Fibroblast of mammary gland (primary cell): ENCODE measurements at regions not wholly inside any gene's neighbourhood (a gene's known extent, or its start where the extent isn't known, plus 50 kb on each side); places are given as distances from the start of the nearest gene placed in this dataset.
A peak's percentile ranks its signal among the peaks of the same experiment; 100 is the strongest.

Experiments used
- DNase-seq: peaks from one replicate; pipeline ENCODE4 v3.0.0-alpha.2; 2010; ENCODE audit warnings: low read depth
- H3K4me3 ChIP-seq: 2 replicates; pipeline ENCODE4 v1.5.1; 2011; ENCODE audit warnings: low read depth, mild to moderate bottlenecking, low read length, moderate library complexity; ENCODE audit not compliant: control insufficient read depth
- TF ChIP-seq, protein P1 (sequence below): conservative IDR thresholded peaks from 2 replicates; pipeline ENCODE4 v1.5.1; 2011; ENCODE audit warnings: low read depth, low read length, inconsistent platforms; ENCODE audit not compliant: control insufficient read depth, insufficient read depth

- TF ChIP-seq, protein P1, sequence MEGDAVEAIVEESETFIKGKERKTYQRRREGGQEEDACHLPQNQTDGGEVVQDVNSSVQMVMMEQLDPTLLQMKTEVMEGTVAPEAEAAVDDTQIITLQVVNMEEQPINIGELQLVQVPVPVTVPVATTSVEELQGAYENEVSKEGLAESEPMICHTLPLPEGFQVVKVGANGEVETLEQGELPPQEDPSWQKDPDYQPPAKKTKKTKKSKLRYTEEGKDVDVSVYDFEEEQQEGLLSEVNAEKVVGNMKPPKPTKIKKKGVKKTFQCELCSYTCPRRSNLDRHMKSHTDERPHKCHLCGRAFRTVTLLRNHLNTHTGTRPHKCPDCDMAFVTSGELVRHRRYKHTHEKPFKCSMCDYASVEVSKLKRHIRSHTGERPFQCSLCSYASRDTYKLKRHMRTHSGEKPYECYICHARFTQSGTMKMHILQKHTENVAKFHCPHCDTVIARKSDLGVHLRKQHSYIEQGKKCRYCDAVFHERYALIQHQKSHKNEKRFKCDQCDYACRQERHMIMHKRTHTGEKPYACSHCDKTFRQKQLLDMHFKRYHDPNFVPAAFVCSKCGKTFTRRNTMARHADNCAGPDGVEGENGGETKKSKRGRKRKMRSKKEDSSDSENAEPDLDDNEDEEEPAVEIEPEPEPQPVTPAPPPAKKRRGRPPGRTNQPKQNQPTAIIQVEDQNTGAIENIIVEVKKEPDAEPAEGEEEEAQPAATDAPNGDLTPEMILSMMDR, result no peak
- no peak overlapping the region for H3K4me3 ChIP-seq
- DNase-seq, result no peak
These were observed 216.6 kb upstream of the PWP1 start for GRCh38 chr12:107469011-107469410.

GRCh38 chr12:107470645-107471044 lies 215.0 kb upstream of the PWP1 start:
- DNase-seq, result no peak
- H3K4me3 ChIP-seq, result no peak overlapping the region
- TF ChIP-seq, protein P1, result no peak

DNA sequence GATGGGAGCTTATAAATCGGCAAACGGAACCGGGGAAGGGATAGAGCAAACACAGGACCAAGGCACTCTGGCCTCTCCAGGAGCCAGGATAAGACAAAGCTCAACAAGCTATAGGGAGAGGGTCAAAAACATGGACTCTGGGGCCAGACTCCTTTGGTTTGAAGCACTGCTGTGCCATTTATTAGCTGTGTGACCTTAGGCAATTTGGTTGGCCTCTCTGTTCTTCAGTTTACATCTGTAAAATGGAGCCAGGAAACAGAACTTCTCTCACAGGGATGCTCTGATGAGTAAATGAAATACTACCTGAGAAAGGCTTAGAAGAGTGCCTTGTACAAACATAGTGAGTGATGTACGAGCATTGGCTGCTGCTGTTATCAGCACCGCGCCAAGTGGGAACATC lies 213.3 kb upstream of the PWP1 start:
- no peak for DNase-seq
- H3K4me3 ChIP-seq, result no peak overlapping the region
- TF ChIP-seq, protein P1, result no peak

GRCh38 chr12:107474099-107474498 lies 211.5 kb upstream of the PWP1 start:
- TF ChIP-seq, protein P1, result no peak
- no peak overlapping the region for H3K4me3 ChIP-seq
- DNase-seq, result no peak

DNA sequence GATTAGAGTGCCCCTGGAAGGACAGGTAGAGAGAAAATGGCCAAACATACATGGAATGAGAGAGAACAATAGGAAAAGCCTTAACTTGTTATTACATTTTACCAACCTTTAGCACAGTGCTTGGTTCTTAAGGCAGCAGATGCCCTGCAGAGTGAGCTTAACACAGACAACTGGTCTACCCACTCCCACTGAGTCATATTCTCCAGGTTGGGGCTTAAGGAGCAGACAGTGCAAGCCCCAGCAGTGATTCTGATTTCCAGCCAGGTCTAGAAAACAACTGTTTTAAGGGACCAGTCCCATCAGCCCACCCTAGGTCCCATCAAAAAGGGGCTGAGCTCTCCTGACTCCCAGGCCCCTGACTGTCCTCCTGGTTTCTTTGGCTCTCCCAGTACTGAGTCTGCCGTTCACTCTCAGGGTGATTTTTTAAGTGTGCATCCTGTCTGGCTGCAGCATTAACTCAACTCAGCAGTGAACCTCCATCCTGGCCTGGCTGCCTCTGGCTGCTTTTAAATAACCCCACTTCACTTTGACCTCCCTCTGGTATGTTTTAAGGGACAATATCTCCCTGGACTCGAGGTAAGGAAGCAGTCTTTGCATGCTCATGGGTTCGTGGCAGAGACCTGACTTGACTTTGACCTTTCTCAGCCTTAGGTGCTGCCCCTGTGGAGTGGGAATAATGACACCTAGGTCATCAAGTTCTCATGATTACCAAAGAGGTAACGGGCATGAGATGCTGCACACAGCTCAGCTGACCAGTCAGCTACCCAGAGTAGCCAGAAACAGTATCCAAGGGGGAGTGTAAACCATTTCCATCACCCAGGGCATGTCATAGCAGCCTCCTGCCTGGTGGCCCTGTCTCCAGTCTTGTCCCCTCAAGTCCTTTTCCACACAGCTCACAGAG lies 210.7 kb upstream of the PWP1 start:
- H3K4me3 ChIP-seq, result no peak overlapping the region
- TF ChIP-seq, protein P1, result no peak
- DNase-seq, result peak; percentile 41

- TF ChIP-seq, protein P1, result no peak
- H3K4me3 ChIP-seq, result no peak overlapping the region
- DNase-seq, result no peak
These were observed 209.7 kb upstream of the PWP1 start for GRCh38 chr12:107475900-107476299.
